ENCODE measurements at regions not wholly inside any gene's neighbourhood (a gene's known extent, or its start where the extent isn't known, plus 50 kb on each side); places are given as distances from the start of the nearest gene placed in this dataset.

DNA sequence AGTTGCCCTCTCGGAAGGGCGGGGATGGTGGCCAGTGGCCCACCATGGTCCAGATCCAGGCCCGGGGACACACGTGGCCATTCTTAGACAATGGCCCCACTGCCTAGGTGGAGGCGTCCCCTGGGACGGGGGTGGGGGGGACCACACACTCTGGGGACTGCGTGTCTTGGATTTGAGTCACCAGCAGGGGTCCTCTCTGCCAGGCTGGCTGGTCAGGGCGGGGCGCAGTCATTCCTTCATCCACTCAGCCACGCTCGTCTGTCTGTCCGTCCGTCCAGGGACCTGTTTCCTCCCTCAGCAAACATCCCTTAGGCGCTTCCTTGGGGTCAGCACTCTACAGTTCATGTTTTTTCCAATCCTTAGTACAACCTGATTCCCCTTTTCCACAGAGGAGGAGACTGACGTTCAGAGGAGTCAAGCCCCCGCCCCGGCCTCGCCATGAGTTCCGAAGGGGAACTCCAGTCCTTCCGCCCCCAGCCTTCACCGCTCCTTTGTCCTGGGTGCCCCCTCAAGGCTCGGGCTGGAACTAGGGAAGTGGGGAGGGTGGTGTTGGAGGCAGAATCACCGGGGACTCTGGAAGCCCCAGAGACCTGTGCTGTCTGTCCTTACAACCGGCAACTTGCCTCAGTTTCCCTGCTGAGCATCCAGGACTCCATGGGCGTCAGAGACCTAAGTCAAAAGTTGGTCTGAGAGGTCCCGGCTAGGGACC, 276.6 kb upstream of the MVB12B start:
- 0 out of 2 replicates have a peak, but pooled peaks cover 4% of the 10 kb centered on the region for H3K27me3 ChIP-seq (ENCODE audit: insufficient read depth, low read depth)
- H3K36me3 ChIP-seq (ENCODE audit: low read depth) = no peaks in the 10 kb centered on the region
- no peak for DNase-seq
- no peak overlapping the region for H3K4me2 ChIP-seq
- no peaks in the 10 kb centered on the region for H4K20me1 ChIP-seq (ENCODE audit: insufficient read depth)
- H3K79me2 ChIP-seq (ENCODE audit: low read depth) = no peaks in the 10 kb centered on the region
- BruUV-seq (replicated peaks) = no TSS peak
- no peak overlapping the region for H2AFZ ChIP-seq
- H3F3A ChIP-seq (ENCODE audit: insufficient read depth, low read depth) = no peaks in the 10 kb centered on the region
- no peaks in the 10 kb centered on the region for H3K9me2 ChIP-seq (ENCODE audit: insufficient read depth)
- peaks cover 5% of the 10 kb centered on the region for H3K4me1 ChIP-seq (replicated peaks; ENCODE audit: insufficient read depth)
- H3K27ac ChIP-seq = no peak overlapping the region
- intact Hi-C loops (cut with micrococcal nuclease; ENCODE audit: unreplicated experiment) = no loop called here
- TF ChIP-seq, protein P1, sequence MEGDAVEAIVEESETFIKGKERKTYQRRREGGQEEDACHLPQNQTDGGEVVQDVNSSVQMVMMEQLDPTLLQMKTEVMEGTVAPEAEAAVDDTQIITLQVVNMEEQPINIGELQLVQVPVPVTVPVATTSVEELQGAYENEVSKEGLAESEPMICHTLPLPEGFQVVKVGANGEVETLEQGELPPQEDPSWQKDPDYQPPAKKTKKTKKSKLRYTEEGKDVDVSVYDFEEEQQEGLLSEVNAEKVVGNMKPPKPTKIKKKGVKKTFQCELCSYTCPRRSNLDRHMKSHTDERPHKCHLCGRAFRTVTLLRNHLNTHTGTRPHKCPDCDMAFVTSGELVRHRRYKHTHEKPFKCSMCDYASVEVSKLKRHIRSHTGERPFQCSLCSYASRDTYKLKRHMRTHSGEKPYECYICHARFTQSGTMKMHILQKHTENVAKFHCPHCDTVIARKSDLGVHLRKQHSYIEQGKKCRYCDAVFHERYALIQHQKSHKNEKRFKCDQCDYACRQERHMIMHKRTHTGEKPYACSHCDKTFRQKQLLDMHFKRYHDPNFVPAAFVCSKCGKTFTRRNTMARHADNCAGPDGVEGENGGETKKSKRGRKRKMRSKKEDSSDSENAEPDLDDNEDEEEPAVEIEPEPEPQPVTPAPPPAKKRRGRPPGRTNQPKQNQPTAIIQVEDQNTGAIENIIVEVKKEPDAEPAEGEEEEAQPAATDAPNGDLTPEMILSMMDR (conservative IDR thresholded peaks at IDR 0.05) = no peak
- CTCF ChIA-PET = no interaction called here
- no peak overlapping the region for H3K4me3 ChIP-seq
- H3K9me3 ChIP-seq (ENCODE audit: insufficient read depth, low read depth) = no peaks in the 10 kb centered on the region
- POLR2A ChIA-PET (ENCODE audit: unreplicated experiment) = no interaction called here

DNA sequence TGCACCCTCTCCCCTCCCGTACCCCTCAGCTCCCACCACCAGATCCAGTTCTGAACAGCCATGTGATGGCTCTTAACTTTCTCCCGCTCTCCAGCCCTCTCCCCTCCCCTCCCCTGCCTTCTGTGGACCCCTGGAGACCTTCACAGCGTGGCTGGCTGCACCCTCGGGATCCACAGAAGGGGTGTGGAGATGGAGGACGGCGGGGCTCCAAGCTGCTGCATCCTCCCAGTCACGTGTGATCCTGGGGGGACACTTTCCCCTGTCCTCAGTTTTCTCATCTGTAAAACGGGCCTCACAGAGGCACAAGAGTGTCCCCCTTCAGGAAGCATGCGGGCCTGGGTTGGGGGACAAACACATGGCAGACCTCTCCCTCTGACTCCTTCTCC, 276.0 kb upstream of the MVB12B start:
- no peak for TF ChIP-seq EZH2 (IDR thresholded peaks at IDR 0.05; ENCODE audit: low read depth)
- TF ChIP-seq, protein P1 (conservative IDR thresholded peaks at IDR 0.05) = no peak
- CTCF ChIA-PET = no interaction called here
- intact Hi-C loops (cut with micrococcal nuclease; ENCODE audit: unreplicated experiment) = no loop called here
- Histone ChIP-seq H3K4me3 (no peak overlapping the region), H3K9me2 (ENCODE audit: insufficient read depth) (no peaks in the 10 kb centered on the region), H2AFZ (no peak overlapping the region), H3K4me2 (no peak overlapping the region), H3K36me3 (ENCODE audit: low read depth) (no peaks in the 10 kb centered on the region), H3K27ac (no peak overlapping the region), H4K20me1 (ENCODE audit: insufficient read depth) (no peaks in the 10 kb centered on the region), H3K4me1 (replicated peaks; ENCODE audit: insufficient read depth) (peaks cover 10% of the 10 kb centered on the region), H3K79me2 (ENCODE audit: low read depth) (no peaks in the 10 kb centered on the region), H3K27me3 (ENCODE audit: insufficient read depth, low read depth) (0 out of 2 replicates have a peak, but pooled peaks cover 4% of the 10 kb centered on the region), H3K9me3 (ENCODE audit: insufficient read depth, low read depth) (no peaks in the 10 kb centered on the region), H3F3A (ENCODE audit: insufficient read depth, low read depth) (no peaks in the 10 kb centered on the region)
- POLR2A ChIA-PET (ENCODE audit: unreplicated experiment) = no interaction called here
- no peak for DNase-seq
- no TSS peak for BruUV-seq (replicated peaks)

DNA sequence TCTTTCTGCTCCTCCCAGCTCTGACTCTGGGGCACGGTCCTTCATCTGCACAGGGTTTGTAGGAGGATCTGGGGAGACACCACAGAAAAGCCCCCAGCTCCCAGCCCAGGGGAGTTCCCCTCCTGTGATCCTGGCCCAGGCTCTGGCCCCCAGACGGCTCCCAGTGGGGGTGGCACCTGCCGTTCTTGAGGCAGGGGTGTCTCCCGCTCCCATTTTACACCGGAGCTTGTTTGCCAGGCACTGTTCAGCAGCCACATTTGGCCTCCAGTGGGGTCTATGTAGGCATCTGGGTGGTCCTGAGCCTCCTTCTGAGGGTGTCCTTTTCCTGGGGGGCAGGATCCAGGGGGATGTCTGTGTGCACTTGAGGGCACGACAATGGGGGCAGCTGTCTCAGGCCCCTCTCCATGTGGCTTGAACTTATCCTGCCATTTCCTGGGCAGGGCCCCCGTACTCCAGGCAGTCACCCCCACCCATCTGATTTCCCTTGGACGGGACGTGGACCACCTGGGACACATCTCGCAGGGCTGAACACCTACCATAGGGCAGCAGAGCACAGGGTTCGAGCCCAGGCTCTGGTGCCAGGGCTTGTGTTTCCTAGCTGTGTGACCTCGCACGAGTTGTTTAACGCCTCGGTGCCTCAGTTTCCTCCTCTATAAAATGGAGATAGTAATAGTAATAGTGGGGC, 275.0 kb upstream of the MVB12B start:
- CTCF ChIA-PET = no interaction called here
- no peaks in the 10 kb centered on the region for H3K36me3 ChIP-seq (ENCODE audit: low read depth)
- H3K9me2 ChIP-seq (ENCODE audit: insufficient read depth) = no peaks in the 10 kb centered on the region
- H3K27me3 ChIP-seq (ENCODE audit: insufficient read depth, low read depth) = 0 out of 2 replicates have a peak, but pooled peaks cover 4% of the 10 kb centered on the region
- no TSS peak for BruUV-seq (replicated peaks)
- no peak for TF ChIP-seq EZH2 (IDR thresholded peaks at IDR 0.05; ENCODE audit: low read depth)
- TF ChIP-seq, protein P1 (conservative IDR thresholded peaks at IDR 0.05) = no peak
- peaks cover 15% of the 10 kb centered on the region for H3K4me1 ChIP-seq (replicated peaks; ENCODE audit: insufficient read depth)
- intact Hi-C loops (cut with micrococcal nuclease; ENCODE audit: unreplicated experiment) = no loop called here
- no peaks in the 10 kb centered on the region for H3F3A ChIP-seq (ENCODE audit: insufficient read depth, low read depth)
- no peaks in the 10 kb centered on the region for H3K79me2 ChIP-seq (ENCODE audit: low read depth)
- H3K9me3 ChIP-seq (ENCODE audit: insufficient read depth, low read depth) = no peaks in the 10 kb centered on the region
- H2AFZ ChIP-seq = no peak overlapping the region
- POLR2A ChIA-PET (ENCODE audit: unreplicated experiment) = no interaction called here
- H3K4me2 ChIP-seq = no peak overlapping the region
- DNase-seq = no peak
- no peaks in the 10 kb centered on the region for H4K20me1 ChIP-seq (ENCODE audit: insufficient read depth)
- no peak overlapping the region for H3K27ac ChIP-seq
- H3K4me3 ChIP-seq = no peak overlapping the region
